Esophagus muscularis mucosa (tissue), 4 donors: ENCODE measurements at regions not wholly inside any gene's neighbourhood (a gene's known extent, or its start where the extent isn't known, plus 50 kb on each side); places are given as distances from the start of the nearest gene placed in this dataset.

Experiments used
- DNase-seq: peaks from one replicate; pipeline ENCODE4 v3.0.0-alpha.2; 2017; ENCODE audit errors: extremely low spot score
- H3K27ac ChIP-seq, 4 donors: fragments of 200-600 bp; sonication (generic); replicated peaks in 1 of 4; 1 replicate in 3 of 4; 2 replicates in 1 of 4; pipeline ENCODE4 v1.5.1; 2016 to 2019; ENCODE audit warnings: mild to moderate bottlenecking in 1 of 4
- H3K27me3 ChIP-seq, 4 donors: fragments of 200-600 bp; sonication (generic); one replicate each; pipeline versions ENCODE4 v1.5.1 to v1.6.0; 2016 to 2019
- H3K36me3 ChIP-seq, 4 donors: fragments of 200-600 bp; sonication (generic); one replicate each; pipeline ENCODE4 v1.5.1; 2016 to 2019
- H3K4me1 ChIP-seq, 4 donors: fragments of 200-600 bp; sonication (generic); one replicate each; pipeline ENCODE4 v1.5.1; 2016 to 2019
- H3K4me3 ChIP-seq, 4 donors: fragments of 200-600 bp; sonication (generic); 1 replicate in 2 of 4; 2 replicates in 2 of 4; pipeline ENCODE4 v1.5.1; 2016 to 2019; ENCODE audit warnings: mild to moderate bottlenecking in 4 of 4, moderate library complexity in 1 of 4
- H3K9me3 ChIP-seq, 4 donors: fragments of 200-600 bp; sonication (generic); 1 replicate in 3 of 4; 2 replicates in 1 of 4; pipeline ENCODE4 v1.5.1; 2016 to 2019
- EP300 ChIP-seq: sonication (generic); formaldehyde crosslinking; IDR thresholded peaks from one replicate; pipeline ENCODE4 v1.6.1; 2017; ENCODE audit warnings: antibody characterized with exemption
- POLR2A ChIP-seq: fragments of 450-650 bp; IDR thresholded peaks from one replicate; pipeline ENCODE4 v1.6.1; 2017; ENCODE audit warnings: antibody characterized with exemption, moderate library complexity, mild to moderate bottlenecking, low read depth
- POLR2AphosphoS5 ChIP-seq, 2 donors: sonication (generic); formaldehyde crosslinking; IDR thresholded peaks; one replicate each; pipeline ENCODE4 v1.6.1; 2017; ENCODE audit warnings: antibody characterized with exemption in 2 of 2
- WGBS: methylation state at CpG from one replicate; pipeline ENCODE4 v1.1.5; 2018; 5-methylcytosine and 5-hydroxymethylcytosine counted together
- intact Hi-C: fragments of 100-400 bp; cut with DNase I; formaldehyde crosslinking; loops from one replicate; pipeline ENCODE4 v1.15.1; 2023
- TF ChIP-seq, protein P1 (sequence below), 3 experiments: fragments of 200-600 bp in 2 of 3; fragments of 450-650 bp in 1 of 3; sonication (generic) in 2 of 3; IDR thresholded peaks; one replicate each; pipeline ENCODE4 v1.5.1; 2017 to 2019; ENCODE audit warnings: antibody characterized with exemption in 3 of 3, mild to moderate bottlenecking in 2 of 3, moderate library complexity in 1 of 3

DNA sequence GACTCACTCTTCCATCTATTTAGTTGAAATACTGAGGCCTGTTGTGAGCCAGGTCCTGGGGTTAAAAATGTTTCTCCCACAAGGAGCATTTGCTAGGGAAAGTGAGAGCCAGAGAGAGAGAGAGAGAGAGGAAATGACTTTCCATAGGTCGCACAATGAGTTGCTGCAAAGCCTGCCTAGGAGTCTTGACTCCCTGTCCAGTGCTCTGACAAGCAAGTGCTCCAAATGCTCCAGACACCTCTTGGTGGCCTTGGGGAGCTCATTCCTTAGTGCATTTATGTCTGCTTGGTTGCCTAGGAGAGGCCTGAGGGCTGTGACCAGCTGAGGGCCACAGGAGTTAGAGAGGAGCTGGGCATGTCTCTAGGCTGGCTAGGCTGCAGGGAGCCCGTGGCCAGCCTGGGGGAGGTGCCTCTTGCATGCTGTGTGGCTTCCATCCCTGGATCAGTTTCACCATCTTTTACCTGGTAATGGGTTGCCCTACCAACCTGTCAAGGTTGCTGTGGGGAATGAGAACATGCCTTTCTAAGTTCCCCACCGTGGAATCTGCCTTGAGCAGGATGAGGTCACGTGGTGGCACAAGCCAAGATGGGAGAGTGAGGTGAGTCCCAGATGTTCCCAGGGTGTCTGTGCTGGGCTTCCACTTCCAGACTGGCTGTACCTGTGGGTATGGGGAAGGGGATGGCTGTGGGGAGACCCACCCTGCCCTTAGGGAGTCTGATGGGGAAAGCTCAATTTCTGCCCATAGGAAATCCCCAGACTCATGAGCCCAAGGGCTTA lies 105.0 kb downstream of the VEGFA start:
- no peaks in the 10 kb centered on the region for H3K9me3 ChIP-seq
- no peak for DNase-seq
- TF ChIP-seq POLR2AphosphoS5 (IDR thresholded peaks at IDR 0.05) (no peak), POLR2A (no peak), EP300 (no peak)
- TF ChIP-seq, protein P1, sequence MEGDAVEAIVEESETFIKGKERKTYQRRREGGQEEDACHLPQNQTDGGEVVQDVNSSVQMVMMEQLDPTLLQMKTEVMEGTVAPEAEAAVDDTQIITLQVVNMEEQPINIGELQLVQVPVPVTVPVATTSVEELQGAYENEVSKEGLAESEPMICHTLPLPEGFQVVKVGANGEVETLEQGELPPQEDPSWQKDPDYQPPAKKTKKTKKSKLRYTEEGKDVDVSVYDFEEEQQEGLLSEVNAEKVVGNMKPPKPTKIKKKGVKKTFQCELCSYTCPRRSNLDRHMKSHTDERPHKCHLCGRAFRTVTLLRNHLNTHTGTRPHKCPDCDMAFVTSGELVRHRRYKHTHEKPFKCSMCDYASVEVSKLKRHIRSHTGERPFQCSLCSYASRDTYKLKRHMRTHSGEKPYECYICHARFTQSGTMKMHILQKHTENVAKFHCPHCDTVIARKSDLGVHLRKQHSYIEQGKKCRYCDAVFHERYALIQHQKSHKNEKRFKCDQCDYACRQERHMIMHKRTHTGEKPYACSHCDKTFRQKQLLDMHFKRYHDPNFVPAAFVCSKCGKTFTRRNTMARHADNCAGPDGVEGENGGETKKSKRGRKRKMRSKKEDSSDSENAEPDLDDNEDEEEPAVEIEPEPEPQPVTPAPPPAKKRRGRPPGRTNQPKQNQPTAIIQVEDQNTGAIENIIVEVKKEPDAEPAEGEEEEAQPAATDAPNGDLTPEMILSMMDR (IDR thresholded peaks at IDR 0.05) = no peak
- no peaks in the 10 kb centered on the region for H3K27me3 ChIP-seq
- intact Hi-C loops = no loop called here
- H3K4me1 ChIP-seq = no peaks in the 10 kb centered on the region
- H3K4me3 ChIP-seq = no peak overlapping the region
- 87% methylated on average over 4 of the region's 4 CpGs for WGBS
- no peaks in the 10 kb centered on the region for H3K36me3 ChIP-seq
- no peak overlapping the region for H3K27ac ChIP-seq

DNA sequence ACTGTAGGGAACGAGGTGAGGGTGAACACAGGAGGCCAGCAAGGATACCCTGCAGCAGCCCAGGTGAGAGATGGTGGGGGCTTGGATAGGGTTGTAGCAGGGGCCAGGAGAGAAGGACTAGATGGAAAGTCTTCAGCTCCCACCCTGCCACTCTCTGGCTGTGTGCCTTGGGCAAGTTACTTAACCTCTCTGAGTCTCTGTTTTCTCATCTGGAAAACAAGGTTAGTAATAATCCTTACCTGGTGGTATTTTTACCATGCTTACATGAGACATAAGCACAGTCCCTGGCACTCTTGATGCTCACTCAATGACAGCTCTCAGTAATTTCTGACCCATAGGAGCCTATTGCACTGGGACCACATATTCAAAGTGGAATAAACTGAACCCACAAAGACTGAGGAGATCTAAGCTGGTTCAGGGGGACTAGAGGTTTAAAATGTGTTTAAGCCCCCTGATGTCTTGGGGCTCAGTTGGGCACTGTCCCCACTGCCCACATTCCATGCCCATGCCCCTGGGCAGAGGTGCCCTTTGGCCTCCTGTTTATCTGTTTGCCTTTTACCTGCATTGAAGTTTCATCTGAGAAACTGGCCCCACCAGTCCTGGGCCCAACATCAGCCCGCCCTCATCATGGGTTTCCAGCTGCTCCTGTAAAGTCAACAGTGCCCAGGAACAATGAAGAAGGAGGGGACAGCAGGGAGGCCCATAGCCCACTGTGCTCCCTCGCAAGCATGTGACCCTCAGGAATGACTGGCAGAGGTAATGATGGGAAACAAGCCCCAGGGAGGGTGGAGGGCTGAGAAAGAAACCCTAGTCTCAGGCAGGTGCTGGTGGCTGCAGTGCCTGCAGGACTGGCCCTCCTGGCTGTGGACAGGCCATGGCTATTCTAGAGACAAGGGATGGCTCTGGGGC lies 104.0 kb downstream of the VEGFA start:
- H3K4me1 ChIP-seq = no peaks in the 10 kb centered on the region

DNA sequence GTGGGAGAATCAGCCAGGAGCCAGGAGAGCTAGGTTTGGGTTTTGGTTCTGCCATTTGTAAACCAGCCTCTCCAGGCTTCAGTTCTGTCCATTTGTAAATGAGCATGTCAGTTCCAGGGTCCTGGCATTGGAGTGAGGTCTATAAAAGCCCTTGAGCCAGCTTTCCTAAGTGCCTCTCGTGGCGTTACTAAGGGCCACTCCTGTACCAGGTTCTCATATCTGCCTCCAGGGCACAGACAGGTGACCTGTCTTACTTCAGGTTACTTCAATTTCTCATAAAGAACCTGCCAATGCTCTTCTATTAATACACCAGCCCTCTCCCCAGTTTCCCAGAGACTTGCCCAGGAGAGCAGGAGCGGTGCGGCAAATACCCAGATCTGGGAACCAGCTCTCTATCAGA lies 101.9 kb downstream of the VEGFA start:
- Histone ChIP-seq H3K4me1 (no peaks in the 10 kb centered on the region), H3K9me3 (no peaks in the 10 kb centered on the region), H3K27ac (no peak overlapping the region), H3K4me3 (no peak overlapping the region), H3K27me3 (peaks cover 0 to 6% (median 0%) of the 10 kb centered on the region in 4 donors), H3K36me3 (no peaks in the 10 kb centered on the region)
- TF ChIP-seq POLR2AphosphoS5 (IDR thresholded peaks at IDR 0.05) = no peak
- TF ChIP-seq, protein P1 (IDR thresholded peaks at IDR 0.05) = no peak
- TF ChIP-seq EP300 = no peak
- intact Hi-C loops = no loop called here
- DNase-seq = no peak
- WGBS = 96% methylated on average over 4 of the region's 4 CpGs

More for the DNA sequence above, 104.0 kb downstream of the VEGFA start:
- no peak for DNase-seq
- Histone ChIP-seq H3K27ac (no peak overlapping the region), H3K4me3 (no peak overlapping the region), H3K9me3 (no peaks in the 10 kb centered on the region), H3K27me3 (no peaks in the 10 kb centered on the region), H3K36me3 (no peaks in the 10 kb centered on the region)
- no peak for TF ChIP-seq EP300
- no peak for TF ChIP-seq POLR2A
- TF ChIP-seq POLR2AphosphoS5 (IDR thresholded peaks at IDR 0.05) = no peak
- TF ChIP-seq, protein P1 (IDR thresholded peaks at IDR 0.05) = no peak
- 95% methylated on average over 3 of the region's 3 CpGs for WGBS
- intact Hi-C loops = no loop called here

DNA sequence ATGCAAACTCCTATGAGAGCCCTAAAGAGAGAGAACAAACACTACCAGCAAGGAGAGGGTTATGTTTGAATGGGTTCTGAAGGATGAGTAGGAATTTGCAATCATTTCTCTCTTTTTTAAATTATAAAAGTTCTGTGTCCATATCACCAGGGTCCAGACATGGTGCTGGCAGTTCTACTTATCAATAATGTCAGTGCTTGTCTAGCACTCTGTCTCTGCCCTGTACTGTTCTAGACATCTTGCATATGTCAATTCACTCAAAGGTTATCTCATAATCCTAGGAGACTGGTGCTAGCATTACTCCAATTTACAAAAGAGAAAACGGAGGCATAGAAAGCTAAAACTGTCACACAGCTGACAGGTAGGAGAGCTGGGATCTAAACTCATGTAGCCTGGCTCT lies 101.3 kb downstream of the VEGFA start:
- intact Hi-C loops = no loop called here
- Histone ChIP-seq H3K4me1 (no peaks in the 10 kb centered on the region), H3K27ac (no peak overlapping the region), H3K9me3 (no peaks in the 10 kb centered on the region), H3K36me3 (no peaks in the 10 kb centered on the region), H3K27me3 (peaks cover 0 to 6% (median 0%) of the 10 kb centered on the region in 4 donors), H3K4me3 (no peak overlapping the region)
- TF ChIP-seq POLR2AphosphoS5 (IDR thresholded peaks at IDR 0.05) (no peak), EP300 (no peak), POLR2A (no peak)
- TF ChIP-seq, protein P1 (IDR thresholded peaks at IDR 0.05) = no peak
- 74% methylated on average over 1 of the region's 1 CpG for WGBS
- DNase-seq = no peak
